ENCODE measurements at regions not wholly inside any gene's neighbourhood (a gene's known extent, or its start where the extent isn't known, plus 50 kb on each side); places are given as distances from the start of the nearest gene placed in this dataset.

- Histone ChIP-seq H3K4me2 (peak overlapping the region; percentile 95), H3K27ac (ENCODE audit: low read depth) (no peak overlapping the region), H3K79me2 (replicated peaks; ENCODE audit: insufficient read depth) (peaks cover 41% of the 10 kb centered on the region), H3K4me3 (peak overlapping the region; percentile 86), H2AFZ (peak overlapping the region; percentile 90), H3K4me1 (ENCODE audit: insufficient read depth) (peaks cover 19% of the 10 kb centered on the region), H3F3A (replicated peaks; ENCODE audit: low read depth) (peaks cover 6% of the 10 kb centered on the region; the same call in 1 of the 2 replicates), H3K36me3 (ENCODE audit: insufficient read depth) (no peaks in the 10 kb centered on the region), H3K9me2 (ENCODE audit: insufficient read depth) (no peaks in the 10 kb centered on the region), H4K20me1 (replicated peaks; ENCODE audit: insufficient read depth) (peaks cover 5% of the 10 kb centered on the region), H3K27me3 (ENCODE audit: insufficient read depth) (peaks cover 33% of the 10 kb centered on the region)
- ATAC-seq (peak; percentile 5), DNase-seq (ENCODE audit: low spot score) (peak; percentile 15)
- Mint-ChIP-seq H3K27me3 (ENCODE audit: insufficient read depth, low read depth, poor library complexity) (peaks cover 14% of the 10 kb centered on the region), H3K36me3 (ENCODE audit: low read depth) (no peaks in the 10 kb centered on the region), H3K4me1 (peaks cover 21% of the 10 kb centered on the region), H3K9me3 (no peaks in the 10 kb centered on the region; the same call in 2 of the 3 replicates), H3K4me3 (peak overlapping the region; percentile 96), H3K27ac (no peak overlapping the region)
- TF ChIP-seq CREB1 (CRISPR knock-in tag; IDR thresholded peaks at IDR 0.05; ENCODE audit: low read depth), result no peak
- TF ChIP-seq, protein P1, sequence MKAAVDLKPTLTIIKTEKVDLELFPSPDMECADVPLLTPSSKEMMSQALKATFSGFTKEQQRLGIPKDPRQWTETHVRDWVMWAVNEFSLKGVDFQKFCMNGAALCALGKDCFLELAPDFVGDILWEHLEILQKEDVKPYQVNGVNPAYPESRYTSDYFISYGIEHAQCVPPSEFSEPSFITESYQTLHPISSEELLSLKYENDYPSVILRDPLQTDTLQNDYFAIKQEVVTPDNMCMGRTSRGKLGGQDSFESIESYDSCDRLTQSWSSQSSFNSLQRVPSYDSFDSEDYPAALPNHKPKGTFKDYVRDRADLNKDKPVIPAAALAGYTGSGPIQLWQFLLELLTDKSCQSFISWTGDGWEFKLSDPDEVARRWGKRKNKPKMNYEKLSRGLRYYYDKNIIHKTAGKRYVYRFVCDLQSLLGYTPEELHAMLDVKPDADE (IDR thresholded peaks at IDR 0.05), result no peak
- TF ChIP-seq REST (IDR thresholded peaks at IDR 0.05; ENCODE audit: unreplicated experiment), result no peak
- no peak for TF ChIP-seq EZH2 (IDR thresholded peaks at IDR 0.05; ENCODE audit: low read depth, unreplicated experiment)
- TF ChIP-seq NANOG (IDR thresholded peaks at IDR 0.05; ENCODE audit: borderline replicate concordance), result no peak
- no peak for TF ChIP-seq EZH2phosphoT487 (IDR thresholded peaks at IDR 0.05; ENCODE audit: unreplicated experiment)
- no peak for TF ChIP-seq JUNB (IDR thresholded peaks at IDR 0.05; ENCODE audit: unreplicated experiment)
- TF ChIP-seq, protein P2, sequence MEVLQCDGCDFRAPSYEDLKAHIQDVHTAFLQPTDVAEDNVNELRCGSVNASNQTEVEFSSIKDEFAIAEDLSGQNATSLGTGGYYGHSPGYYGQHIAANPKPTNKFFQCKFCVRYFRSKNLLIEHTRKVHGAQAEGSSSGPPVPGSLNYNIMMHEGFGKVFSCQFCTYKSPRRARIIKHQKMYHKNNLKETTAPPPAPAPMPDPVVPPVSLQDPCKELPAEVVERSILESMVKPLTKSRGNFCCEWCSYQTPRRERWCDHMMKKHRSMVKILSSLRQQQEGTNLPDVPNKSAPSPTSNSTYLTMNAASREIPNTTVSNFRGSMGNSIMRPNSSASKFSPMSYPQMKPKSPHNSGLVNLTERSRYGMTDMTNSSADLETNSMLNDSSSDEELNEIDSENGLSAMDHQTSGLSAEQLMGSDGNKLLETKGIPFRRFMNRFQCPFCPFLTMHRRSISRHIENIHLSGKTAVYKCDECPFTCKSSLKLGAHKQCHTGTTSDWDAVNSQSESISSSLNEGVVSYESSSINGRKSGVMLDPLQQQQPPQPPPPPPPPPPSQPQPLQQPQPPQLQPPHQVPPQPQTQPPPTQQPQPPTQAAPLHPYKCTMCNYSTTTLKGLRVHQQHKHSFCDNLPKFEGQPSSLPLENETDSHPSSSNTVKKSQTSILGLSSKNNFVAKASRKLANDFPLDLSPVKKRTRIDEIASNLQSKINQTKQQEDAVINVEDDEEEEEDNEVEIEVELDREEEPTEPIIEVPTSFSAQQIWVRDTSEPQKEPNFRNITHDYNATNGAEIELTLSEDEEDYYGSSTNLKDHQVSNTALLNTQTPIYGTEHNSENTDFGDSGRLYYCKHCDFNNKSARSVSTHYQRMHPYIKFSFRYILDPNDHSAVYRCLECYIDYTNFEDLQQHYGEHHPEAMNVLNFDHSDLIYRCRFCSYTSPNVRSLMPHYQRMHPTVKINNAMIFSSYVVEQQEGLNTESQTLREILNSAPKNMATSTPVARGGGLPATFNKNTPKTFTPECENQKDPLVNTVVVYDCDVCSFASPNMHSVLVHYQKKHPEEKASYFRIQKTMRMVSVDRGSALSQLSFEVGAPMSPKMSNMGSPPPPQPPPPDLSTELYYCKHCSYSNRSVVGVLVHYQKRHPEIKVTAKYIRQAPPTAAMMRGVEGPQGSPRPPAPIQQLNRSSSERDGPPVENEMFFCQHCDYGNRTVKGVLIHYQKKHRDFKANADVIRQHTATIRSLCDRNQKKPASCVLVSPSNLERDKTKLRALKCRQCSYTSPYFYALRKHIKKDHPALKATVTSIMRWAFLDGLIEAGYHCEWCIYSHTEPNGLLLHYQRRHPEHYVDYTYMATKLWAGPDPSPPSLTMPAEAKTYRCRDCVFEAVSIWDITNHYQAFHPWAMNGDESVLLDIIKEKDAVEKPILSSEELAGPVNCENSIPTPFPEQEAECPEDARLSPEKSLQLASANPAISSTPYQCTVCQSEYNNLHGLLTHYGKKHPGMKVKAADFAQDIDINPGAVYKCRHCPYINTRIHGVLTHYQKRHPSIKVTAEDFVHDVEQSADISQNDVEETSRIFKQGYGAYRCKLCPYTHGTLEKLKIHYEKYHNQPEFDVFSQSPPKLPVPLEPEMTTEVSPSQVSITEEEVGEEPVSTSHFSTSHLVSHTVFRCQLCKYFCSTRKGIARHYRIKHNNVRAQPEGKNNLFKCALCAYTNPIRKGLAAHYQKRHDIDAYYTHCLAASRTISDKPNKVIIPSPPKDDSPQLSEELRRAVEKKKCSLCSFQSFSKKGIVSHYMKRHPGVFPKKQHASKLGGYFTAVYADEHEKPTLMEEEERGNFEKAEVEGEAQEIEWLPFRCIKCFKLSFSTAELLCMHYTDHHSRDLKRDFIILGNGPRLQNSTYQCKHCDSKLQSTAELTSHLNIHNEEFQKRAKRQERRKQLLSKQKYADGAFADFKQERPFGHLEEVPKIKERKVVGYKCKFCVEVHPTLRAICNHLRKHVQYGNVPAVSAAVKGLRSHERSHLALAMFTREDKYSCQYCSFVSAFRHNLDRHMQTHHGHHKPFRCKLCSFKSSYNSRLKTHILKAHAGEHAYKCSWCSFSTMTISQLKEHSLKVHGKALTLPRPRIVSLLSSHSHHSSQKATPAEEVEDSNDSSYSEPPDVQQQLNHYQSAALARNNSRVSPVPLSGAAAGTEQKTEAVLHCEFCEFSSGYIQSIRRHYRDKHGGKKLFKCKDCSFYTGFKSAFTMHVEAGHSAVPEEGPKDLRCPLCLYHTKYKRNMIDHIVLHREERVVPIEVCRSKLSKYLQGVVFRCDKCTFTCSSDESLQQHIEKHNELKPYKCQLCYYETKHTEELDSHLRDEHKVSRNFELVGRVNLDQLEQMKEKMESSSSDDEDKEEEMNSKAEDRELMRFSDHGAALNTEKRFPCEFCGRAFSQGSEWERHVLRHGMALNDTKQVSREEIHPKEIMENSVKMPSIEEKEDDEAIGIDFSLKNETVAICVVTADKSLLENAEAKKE (CRISPR knock-in tag; IDR thresholded peaks at IDR 0.05), result no peak
- TF ChIP-seq, protein P3, sequence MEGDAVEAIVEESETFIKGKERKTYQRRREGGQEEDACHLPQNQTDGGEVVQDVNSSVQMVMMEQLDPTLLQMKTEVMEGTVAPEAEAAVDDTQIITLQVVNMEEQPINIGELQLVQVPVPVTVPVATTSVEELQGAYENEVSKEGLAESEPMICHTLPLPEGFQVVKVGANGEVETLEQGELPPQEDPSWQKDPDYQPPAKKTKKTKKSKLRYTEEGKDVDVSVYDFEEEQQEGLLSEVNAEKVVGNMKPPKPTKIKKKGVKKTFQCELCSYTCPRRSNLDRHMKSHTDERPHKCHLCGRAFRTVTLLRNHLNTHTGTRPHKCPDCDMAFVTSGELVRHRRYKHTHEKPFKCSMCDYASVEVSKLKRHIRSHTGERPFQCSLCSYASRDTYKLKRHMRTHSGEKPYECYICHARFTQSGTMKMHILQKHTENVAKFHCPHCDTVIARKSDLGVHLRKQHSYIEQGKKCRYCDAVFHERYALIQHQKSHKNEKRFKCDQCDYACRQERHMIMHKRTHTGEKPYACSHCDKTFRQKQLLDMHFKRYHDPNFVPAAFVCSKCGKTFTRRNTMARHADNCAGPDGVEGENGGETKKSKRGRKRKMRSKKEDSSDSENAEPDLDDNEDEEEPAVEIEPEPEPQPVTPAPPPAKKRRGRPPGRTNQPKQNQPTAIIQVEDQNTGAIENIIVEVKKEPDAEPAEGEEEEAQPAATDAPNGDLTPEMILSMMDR (conservative IDR thresholded peaks at IDR 0.05; ENCODE audit: low read depth in 2 of 2), result no peak
- no peak for TF ChIP-seq ZNF331 (CRISPR knock-in tag; IDR thresholded peaks at IDR 0.05; ENCODE audit: low read depth)
- no peak for TF ChIP-seq POLR2AphosphoS5 (IDR thresholded peaks at IDR 0.05; ENCODE audit: low read depth)
Observed at GRCh38 chr12:67067453-67068203, 201.5 kb upstream of the CAND1 start.
